H1 (cell line): ENCODE measurements at regions not wholly inside any gene's neighbourhood (a gene's known extent, or its start where the extent isn't known, plus 50 kb on each side); places are given as distances from the start of the nearest gene placed in this dataset.

Experiments
- CHD7 ChIP-seq: fragments of 300-600 bp; sonication (generic); IDR thresholded peaks from 2 replicates; pipeline ENCODE4 v1.7.1; 2012; ENCODE audit warnings: low read length, moderate library complexity, mild to moderate bottlenecking, inconsistent platforms; ENCODE audit not compliant: insufficient replicate concordance
- CREB1 ChIP-seq: IDR thresholded peaks from 2 replicates; pipeline ENCODE4 v1.6.1; 2012; ENCODE audit warnings: inconsistent platforms
- EP300 ChIP-seq, 2 experiments: IDR thresholded peaks; 1 replicate in 1 of 2; 2 replicates in 1 of 2; pipeline ENCODE4 v1.6.1; 2011 to 2012; ENCODE audit warnings: low read depth in 2 of 2, low read length in 2 of 2, mild to moderate bottlenecking in 2 of 2, borderline replicate concordance in 1 of 2, inconsistent platforms in 1 of 2, moderate library complexity in 1 of 2
- MAFK ChIP-seq: IDR thresholded peaks from 2 replicates; pipeline ENCODE4 v1.6.1; 2012; ENCODE audit warnings: low read depth, mild to moderate bottlenecking, improper control_type of control experiment, low read length
- SIRT6 ChIP-seq: IDR thresholded peaks from one replicate; pipeline ENCODE4 v1.7.1; 2012; ENCODE audit warnings: low read length, inconsistent platforms

GRCh38 chr3:176909044-176909443 is 288.2 kb downstream of the TBL1XR1 start (continued):
- no peak for TF ChIP-seq CHD7
- TF ChIP-seq SIRT6, result no peak
- no peak for TF ChIP-seq EP300 (IDR thresholded peaks at IDR 0.05; ENCODE audit: borderline replicate concordance in 1 of 2, low read depth in 2 of 2, low read length in 2 of 2)
- no peak for TF ChIP-seq CREB1
- no peak for TF ChIP-seq MAFK
